K562 (cell line): ENCODE measurements at regions not wholly inside any gene's neighbourhood (a gene's known extent, or its start where the extent isn't known, plus 50 kb on each side); places are given as distances from the start of the nearest gene placed in this dataset.

ENCODE experiments used
- ATAC-seq: fragments of 200-7000 bp; cut with Tn5 transposase; 3 replicates; pipeline ENCODE4 v1.9.1; 2020; ENCODE audit warnings: moderate library complexity
- BruUV-seq: library from RNA; stranded (reverse); fragments of 400-500 nt; replicated peaks from 2 replicates; lab custom pipeline; 2021; lab: Mats Ljungman, UMichigan
- CTCF ChIA-PET: fragments of 300-600 bp; formaldehyde crosslinking; extraction: SDS; loops from one replicate; lab custom pipeline; 2021; ENCODE audit warnings: low intra/inter-chr PET ratio; lab: Yijun Ruan, JAX
- POLR2A ChIA-PET: fragments of 300-600, 350-650 bp; sonication (Branson Sonifier 250); formaldehyde crosslinking; extraction: SDS; loops from one replicate; lab custom pipeline; 2021; ENCODE audit warnings: antibody characterized with exemption, inconsistent platforms; lab: Yijun Ruan, JAX
- DNase-seq, 4 experiments: peaks; one replicate each; pipeline versions ENCODE4 v3.0.0 to v3.0.0-alpha.2; 2011 to 2018; ENCODE audit warnings: low spot score in 3 of 4, mixed read lengths in 3 of 4; ENCODE audit errors: extremely low read depth in 1 of 4
- FAIRE-seq: peaks from 2 replicates; lab custom pipeline; 2011; peaks lifted over from hg19 to GRCh38; lab: Jason Lieb, UNC
- H2AFZ ChIP-seq: 2 replicates; pipeline ENCODE4 v1.6.0; 2011; ENCODE audit warnings: low read depth, low read length, control low read depth, inconsistent platforms
- H3K27ac ChIP-seq: fragments of 200-600 bp; 3 replicates; pipeline ENCODE4 v1.8.0; 2011; ENCODE audit warnings: low read depth, mild to moderate bottlenecking, control low read depth, inconsistent platforms, low read length, moderate library complexity, mixed read lengths; ENCODE audit errors: extremely low read depth
- H3K27me3 ChIP-seq, 2 experiments: fragments of 300-600 bp in 1 of 2; 2 replicates in 1 of 2; 3 replicates in 1 of 2; pipeline versions ENCODE4 v1.6.0 to v1.8.0; 2011; ENCODE audit warnings: inconsistent platforms in 2 of 2, low read length in 2 of 2, mild to moderate bottlenecking in 1 of 2, mixed read lengths in 1 of 2, moderate library complexity in 1 of 2; ENCODE audit not compliant: control insufficient read depth in 2 of 2, insufficient read depth in 2 of 2
- H3K36me3 ChIP-seq: fragments of 300-600 bp; 3 replicates; pipeline ENCODE4 v1.8.0; 2011; ENCODE audit warnings: mild to moderate bottlenecking, low read length, inconsistent platforms; ENCODE audit not compliant: control insufficient read depth, insufficient read depth
- H3K4me1 ChIP-seq, 2 experiments: fragments of 200-600 bp in 1 of 2; replicated peaks in 1 of 2; 2 replicates in 1 of 2; 3 replicates in 1 of 2; pipeline versions ENCODE4 v1.5.1 to v1.8.0; 2011; ENCODE audit warnings: inconsistent platforms in 2 of 2, low read length in 2 of 2, mild to moderate bottlenecking in 1 of 2, mixed read lengths in 1 of 2, moderate library complexity in 1 of 2; ENCODE audit not compliant: control insufficient read depth in 2 of 2, insufficient read depth in 2 of 2
- H3K4me2 ChIP-seq: 2 replicates; pipeline ENCODE4 v1.6.1; 2011; ENCODE audit warnings: low read length, control low read depth, inconsistent platforms, mixed read lengths; ENCODE audit not compliant: insufficient read depth
- H3K4me3 ChIP-seq: fragments of 200-600 bp; sonication (generic), shearing (Covaris generic); 2 replicates; pipeline ENCODE4 v1.5.1; 2016; ENCODE audit warnings: control low read depth, inconsistent platforms
- H3K79me2 ChIP-seq: fragments of 200-600 bp; 3 replicates; pipeline ENCODE4 v1.8.0; 2011; ENCODE audit warnings: low read length, inconsistent platforms; ENCODE audit not compliant: control insufficient read depth, insufficient read depth
- H3K9ac ChIP-seq, 2 experiments: 2 replicates each; pipeline versions ENCODE4 v1.6.0 to v1.6.1; 2011; ENCODE audit warnings: low read depth in 2 of 2, low read length in 2 of 2, control low read depth in 1 of 2, inconsistent platforms in 1 of 2, mild to moderate bottlenecking in 1 of 2, mixed read lengths in 1 of 2; ENCODE audit not compliant: insufficient read depth in 1 of 2
- H3K9me1 ChIP-seq: one replicate; pipeline ENCODE4 v1.6.0; 2011; ENCODE audit warnings: inconsistent platforms, mild to moderate bottlenecking, low read length, moderate library complexity; ENCODE audit not compliant: control insufficient read depth, insufficient read depth
- H3K9me3 ChIP-seq: replicated peaks from 2 replicates; pipeline ENCODE4 v1.5.1; 2011; ENCODE audit warnings: low read depth, low read length, inconsistent platforms; ENCODE audit not compliant: control insufficient read depth, insufficient read depth
- H4K20me1 ChIP-seq: replicated peaks from 2 replicates; pipeline ENCODE4 v1.6.1; 2011; ENCODE audit warnings: low read length, inconsistent platforms, mixed read lengths; ENCODE audit not compliant: control insufficient read depth, insufficient read depth
- ELF4 ChIP-seq: fragments of 450-650 bp; formaldehyde crosslinking; IDR thresholded peaks from 2 replicates; pipeline ENCODE4 v1.4.0; 2022; ENCODE audit warnings: missing genetic modification characterization
- FOXA1 ChIP-seq: fragments of 450-650 bp; IDR thresholded peaks from 2 replicates; pipeline ENCODE4 v1.6.1; 2016; ENCODE audit warnings: mild to moderate bottlenecking, borderline replicate concordance
- GTF2E2 ChIP-seq: fragments of 200-800 bp; sonication (Bioruptor generic); IDR thresholded peaks from 2 replicates; pipeline ENCODE4 v1.6.1; 2016; ENCODE audit warnings: missing genetic modification characterization, missing compliant biosample characterization
- KLF16 ChIP-seq: IDR thresholded peaks from 2 replicates; pipeline ENCODE4 v1.6.1; 2016; ENCODE audit warnings: antibody characterized with exemption
- POLR2AphosphoS2 ChIP-seq: IDR thresholded peaks from 2 replicates; pipeline ENCODE4 v1.6.1; 2012; ENCODE audit warnings: low read length, improper control_type of control experiment
- PRPF4 ChIP-seq: fragments of 200-400 bp; formaldehyde crosslinking; IDR thresholded peaks from one replicate; pipeline ENCODE4 v1.6.1; 2017; ENCODE audit warnings: low read length, low read depth, mild to moderate bottlenecking; ENCODE audit not compliant: insufficient read depth, poor library complexity, severe bottlenecking
- RBM34 ChIP-seq: fragments of 200-400 bp; formaldehyde crosslinking; IDR thresholded peaks from 2 replicates; pipeline ENCODE4 v1.6.1; 2018; ENCODE audit warnings: low read length, borderline replicate concordance; ENCODE audit not compliant: insufficient read depth
- SIN3A ChIP-seq, 2 experiments: fragments of 150-350 bp in 1 of 2; IDR thresholded peaks; 2 replicates each; pipeline ENCODE4 v1.6.1; 2011 to 2016; ENCODE audit warnings: borderline replicate concordance in 2 of 2, low read depth in 2 of 2, low read length in 2 of 2, mild to moderate bottlenecking in 2 of 2, moderate library complexity in 2 of 2; ENCODE audit not compliant: control insufficient read depth in 1 of 2
- SLC30A9 ChIP-seq: fragments of 250-450 bp; sonication (Bioruptor Pico); IDR thresholded peaks from 2 replicates; pipeline ENCODE4 v1.8.0; 2022; ENCODE audit warnings: mild to moderate bottlenecking, moderate library complexity
- SMARCE1 ChIP-seq: fragments of 450-650 bp; IDR thresholded peaks from 2 replicates; pipeline ENCODE4 v1.7.1; 2016; ENCODE audit warnings: mild to moderate bottlenecking
- TEAD1 ChIP-seq, 2 experiments: fragments of 450-650 bp in 1 of 2; sonication (generic) in 1 of 2; formaldehyde crosslinking; IDR thresholded peaks; 2 replicates each; pipeline versions ENCODE4 v1.4.0 to v1.8.0; 2020 to 2022; ENCODE audit warnings: mild to moderate bottlenecking in 2 of 2, missing genetic modification reagents in 1 of 2
- TFAM ChIP-seq: fragments of 250-450 bp; sonication (Bioruptor Pico); conservative IDR thresholded peaks from 2 replicates; pipeline ENCODE4 v1.5.0; 2021; ENCODE audit warnings: mild to moderate bottlenecking, moderate library complexity
- ZNF76 ChIP-seq: fragments of 250-450 bp; sonication (Bioruptor Pico); IDR thresholded peaks from 2 replicates; pipeline ENCODE4 v1.4.0; 2020; ENCODE audit warnings: mild to moderate bottlenecking, moderate library complexity, borderline replicate concordance
- ZNF77 ChIP-seq: fragments of 250-450 bp; sonication (Bioruptor Pico); IDR thresholded peaks from 2 replicates; pipeline ENCODE4 v1.5.0; 2020
- ZNF780A ChIP-seq: fragments of 250-450 bp; sonication (Bioruptor Pico); IDR thresholded peaks from 2 replicates; pipeline ENCODE4 v1.5.0; 2021; ENCODE audit warnings: mild to moderate bottlenecking
- WGBS: fragments of 100-300 bp; shearing (Covaris generic); methylation state at CpG from one replicate; pipeline ENCODE4 v1.1.6; 2016; ENCODE audit warnings: low coverage, mixed read lengths; ENCODE audit not compliant: insufficient coverage; ENCODE audit errors: missing lambda C conversion rate; 5-methylcytosine and 5-hydroxymethylcytosine counted together
- in situ Hi-C: fragments of 300-500 bp; cut with MboI; formaldehyde crosslinking; loops from 4 replicates; pipeline ENCODE4 v1.15.0; 2018; ENCODE audit warnings: inconsistent platforms, mixed read lengths
- intact Hi-C: fragments of 100-400 bp; cut with micrococcal nuclease; formaldehyde crosslinking; loops from 2 replicates; pipeline ENCODE4 v1.14.2; 2022
- TF ChIP-seq, protein P1 (sequence below): sonication (generic); formaldehyde crosslinking; IDR thresholded peaks from 2 replicates; pipeline ENCODE4 v1.8.0; 2022; ENCODE audit warnings: mild to moderate bottlenecking, low read depth, missing genetic modification reagents

GRCh38 chr2:16336916-16337315, 328.7 kb downstream of the CYRIA start:
- TF ChIP-seq PRPF4, result no peak
- H3K9me3 ChIP-seq, result no peaks in the 10 kb centered on the region
- no TSS peak for BruUV-seq
- H2AFZ ChIP-seq, result no peak overlapping the region
- ChIA-PET POLR2A (no interaction called here), CTCF (no interaction called here)
- ATAC-seq (no peak), FAIRE-seq (no peak), DNase-seq (no peak)
- no peaks in the 10 kb centered on the region for H3K9me1 ChIP-seq
- in situ Hi-C loops (no loop called here), intact Hi-C loops (no loop called here)
- no peak overlapping the region for H3K4me3 ChIP-seq
- H3K27me3 ChIP-seq, result no peaks in the 10 kb centered on the region; a peak in 1 of 5 replicates
- no peaks in the 10 kb centered on the region for H3K79me2 ChIP-seq
- no peak overlapping the region for H3K27ac ChIP-seq
- no peak overlapping the region for H3K9ac ChIP-seq
- no peaks in the 10 kb centered on the region for H3K4me1 ChIP-seq
- no peaks in the 10 kb centered on the region for H3K36me3 ChIP-seq
- H3K4me2 ChIP-seq, result no peak overlapping the region
- no peaks in the 10 kb centered on the region for H4K20me1 ChIP-seq
- WGBS, result under 1% methylated on average over 7 of the region's 7 CpGs

DNA sequence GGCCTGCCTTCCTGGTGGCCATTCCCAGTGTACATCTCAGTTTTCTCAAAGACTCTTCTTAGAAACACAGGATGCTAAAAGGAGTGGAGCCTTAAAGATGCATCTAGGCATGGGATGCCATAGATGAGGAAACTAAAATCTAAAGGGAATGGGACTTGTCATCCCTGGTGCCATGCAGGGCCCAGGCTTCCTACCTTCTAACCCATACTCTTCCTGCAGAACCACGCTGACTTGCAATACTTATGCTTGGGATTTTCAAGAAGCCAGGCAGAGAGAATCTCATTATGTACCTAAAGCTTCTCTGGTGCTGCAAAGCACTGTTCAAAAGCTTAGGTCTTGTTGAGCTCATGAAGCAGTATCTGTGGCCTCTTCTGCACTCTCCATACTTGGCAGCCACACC, 329.1 kb downstream of the CYRIA start:
- Histone ChIP-seq H4K20me1 (no peaks in the 10 kb centered on the region), H3K4me3 (no peak overlapping the region), H3K36me3 (no peaks in the 10 kb centered on the region), H3K9me3 (no peaks in the 10 kb centered on the region), H3K79me2 (no peaks in the 10 kb centered on the region), H3K9me1 (no peaks in the 10 kb centered on the region), H2AFZ (no peak overlapping the region), H3K9ac (no peak overlapping the region), H3K27me3 (no peaks in the 10 kb centered on the region; a peak in 1 of 5 replicates), H3K4me1 (no peaks in the 10 kb centered on the region), H3K4me2 (no peak overlapping the region), H3K27ac (no peak overlapping the region)
- intact Hi-C loops, result no loop called here
- no peak for FAIRE-seq
- 0% methylated on average over 1 of the region's 1 CpG for WGBS
- in situ Hi-C loops, result no loop called here
- no peak for DNase-seq
- ChIA-PET CTCF (no interaction called here), POLR2A (no interaction called here)
- TF ChIP-seq FOXA1 (no peak), POLR2AphosphoS2 (no peak), SMARCE1 (no peak), ZNF780A (no peak), ZNF76 (CRISPR knock-in tag) (no peak), SLC30A9 (CRISPR knock-in tag) (no peak), TFAM (CRISPR knock-in tag) (no peak), GTF2E2 (tag) (no peak), ELF4 (CRISPR knock-in tag) (no peak), TEAD1 (CRISPR knock-in tag; IDR thresholded peaks at IDR 0.05) (no peak), SIN3A (IDR thresholded peaks at IDR 0.05; ENCODE audit: borderline replicate concordance in 2 of 2, control insufficient read depth in 1 of 2, low read depth in 2 of 2, low read length in 2 of 2) (no peak), RBM34 (no peak), ZNF77 (CRISPR knock-in tag) (no peak), KLF16 (no peak)
- TF ChIP-seq, protein P1, sequence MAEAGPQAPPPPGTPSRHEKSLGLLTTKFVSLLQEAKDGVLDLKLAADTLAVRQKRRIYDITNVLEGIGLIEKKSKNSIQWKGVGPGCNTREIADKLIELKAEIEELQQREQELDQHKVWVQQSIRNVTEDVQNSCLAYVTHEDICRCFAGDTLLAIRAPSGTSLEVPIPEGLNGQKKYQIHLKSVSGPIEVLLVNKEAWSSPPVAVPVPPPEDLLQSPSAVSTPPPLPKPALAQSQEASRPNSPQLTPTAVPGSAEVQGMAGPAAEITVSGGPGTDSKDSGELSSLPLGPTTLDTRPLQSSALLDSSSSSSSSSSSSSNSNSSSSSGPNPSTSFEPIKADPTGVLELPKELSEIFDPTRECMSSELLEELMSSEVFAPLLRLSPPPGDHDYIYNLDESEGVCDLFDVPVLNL, result no peak
- no TSS peak for BruUV-seq
- ATAC-seq, result no peak
